GM23338 (cell line): ENCODE measurements at regions not wholly inside any gene's neighbourhood (a gene's known extent, or its start where the extent isn't known, plus 50 kb on each side); places are given as distances from the start of the nearest gene placed in this dataset.

Experiments used
- ATAC-seq: fragments of 200-7000 bp; cut with Tn5 transposase; 3 replicates; pipeline ENCODE4 v1.9.1; 2020
- DNase-seq: peaks from one replicate; pipeline ENCODE4 v3.0.0-alpha.2; 2015; ENCODE audit warnings: low spot score
- H2AFZ ChIP-seq: fragments of 200-600 bp; sonication (generic); 2 replicates; pipeline ENCODE4 v1.8.0; 2016; ENCODE audit warnings: antibody characterized with exemption, mild to moderate bottlenecking, moderate library complexity
- H3F3A ChIP-seq: fragments of 200-600 bp; sonication (generic); replicated peaks from 2 replicates; pipeline ENCODE4 v1.8.0; 2017; ENCODE audit warnings: antibody characterized with exemption, mixed run types, low read depth
- H3K27ac ChIP-seq: fragments of 200-600 bp; sonication (generic); 2 replicates; pipeline ENCODE4 v1.6.1; 2016; ENCODE audit warnings: low read depth
- H3K27me3 ChIP-seq: fragments of 200-600 bp; sonication (generic); 2 replicates; pipeline ENCODE4 v1.8.0; 2016; ENCODE audit warnings: mild to moderate bottlenecking, mixed run types, moderate library complexity; ENCODE audit not compliant: insufficient read depth
- H3K36me3 ChIP-seq: fragments of 200-600 bp; sonication (generic); 2 replicates; pipeline ENCODE4 v1.8.0; 2016; ENCODE audit warnings: mild to moderate bottlenecking; ENCODE audit not compliant: insufficient read depth
- H3K4me1 ChIP-seq: fragments of 200-600 bp; sonication (generic); 2 replicates; pipeline ENCODE4 v1.8.0; 2016; ENCODE audit warnings: mild to moderate bottlenecking, moderate library complexity; ENCODE audit not compliant: insufficient read depth
- H3K4me2 ChIP-seq: fragments of 200-600 bp; sonication (generic); 2 replicates; pipeline ENCODE4 v1.7.1; 2017; ENCODE audit warnings: mixed run types
- H3K4me3 ChIP-seq: fragments of 200-600 bp; sonication (generic); 2 replicates; pipeline ENCODE4 v1.6.1; 2016; ENCODE audit warnings: mixed run types
- H3K79me2 ChIP-seq: fragments of 200-600 bp; sonication (generic); replicated peaks from 2 replicates; pipeline ENCODE4 v1.8.0; 2017; ENCODE audit warnings: mild to moderate bottlenecking; ENCODE audit not compliant: insufficient read depth
- H3K9me2 ChIP-seq: fragments of 200-600 bp; sonication (generic); 2 replicates; pipeline ENCODE4 v1.8.0; 2017; ENCODE audit not compliant: insufficient read depth
- H4K20me1 ChIP-seq: fragments of 200-600 bp; sonication (generic); replicated peaks from 2 replicates; pipeline ENCODE4 v1.8.0; 2017; ENCODE audit warnings: mild to moderate bottlenecking; ENCODE audit not compliant: insufficient read depth
- H3K27ac Mint-ChIP-seq: 2 replicates; pipeline ENCODE4 v1.8.0; 2020; ENCODE audit warnings: inconsistent platforms, mild to moderate bottlenecking, moderate library complexity, mixed read lengths
- H3K27me3 Mint-ChIP-seq: 3 replicates; pipeline ENCODE4 v1.8.0; 2022; ENCODE audit warnings: low read depth, mild to moderate bottlenecking, moderate library complexity, mixed read lengths, inconsistent platforms; ENCODE audit not compliant: insufficient read depth, poor library complexity
- H3K36me3 Mint-ChIP-seq: 3 replicates; pipeline ENCODE4 v1.8.0; 2021; ENCODE audit warnings: low read depth, mild to moderate bottlenecking, inconsistent platforms, moderate library complexity, mixed read lengths
- H3K4me1 Mint-ChIP-seq: 3 replicates; pipeline ENCODE4 v1.8.0; 2020; ENCODE audit warnings: mild to moderate bottlenecking, inconsistent platforms, mixed read lengths
- H3K4me3 Mint-ChIP-seq: 3 replicates; pipeline ENCODE4 v1.8.0; 2021; ENCODE audit warnings: moderate library complexity, mild to moderate bottlenecking, inconsistent platforms, mixed read lengths
- H3K9me3 Mint-ChIP-seq: 3 replicates; pipeline ENCODE4 v1.8.0; 2020; ENCODE audit warnings: moderate library complexity, mild to moderate bottlenecking, inconsistent platforms, mixed read lengths
- CTCF ChIP-seq, 2 experiments: fragments of 200-600 bp in 1 of 2; sonication (generic) in 1 of 2; conservative IDR thresholded peaks; 2 replicates each; pipeline versions ENCODE4 v1.5.1 to v1.6.1; 2016 to 2017; ENCODE audit warnings: antibody characterized with exemption in 2 of 2, low read depth in 2 of 2, mild to moderate bottlenecking in 2 of 2, moderate library complexity in 1 of 2
- ETS1 ChIP-seq: IDR thresholded peaks from 2 replicates; pipeline ENCODE4 v1.6.1; 2016; ENCODE audit warnings: antibody characterized with exemption
- EZH2 ChIP-seq: fragments of 200-600 bp; sonication (generic); IDR thresholded peaks from one replicate; pipeline ENCODE4 v1.8.0; 2017; ENCODE audit warnings: antibody characterized with exemption, mild to moderate bottlenecking, low read depth; ENCODE audit not compliant: unreplicated experiment
- EZH2phosphoT487 ChIP-seq: fragments of 200-600 bp; sonication (generic); IDR thresholded peaks from one replicate; pipeline ENCODE4 v1.8.1; 2018; ENCODE audit warnings: antibody characterized with exemption; ENCODE audit not compliant: unreplicated experiment
- JUNB ChIP-seq: IDR thresholded peaks from one replicate; pipeline ENCODE4 v1.6.1; 2016; ENCODE audit warnings: antibody characterized with exemption; ENCODE audit not compliant: unreplicated experiment
- NANOG ChIP-seq: IDR thresholded peaks from 2 replicates; pipeline ENCODE4 v1.6.1; 2016; ENCODE audit warnings: antibody characterized with exemption, borderline replicate concordance
- POLR2AphosphoS5 ChIP-seq: IDR thresholded peaks from 2 replicates; pipeline ENCODE4 v1.6.1; 2016; ENCODE audit warnings: antibody characterized with exemption, low read depth
- REST ChIP-seq: IDR thresholded peaks from one replicate; pipeline ENCODE4 v1.6.1; 2018; ENCODE audit warnings: antibody characterized with exemption; ENCODE audit not compliant: unreplicated experiment
- STAT1 ChIP-seq: IDR thresholded peaks from one replicate; pipeline ENCODE4 v1.6.1; 2016; ENCODE audit warnings: antibody characterized with exemption; ENCODE audit not compliant: unreplicated experiment
- ZNF331 ChIP-seq: fragments of 250-450 bp; sonication (Bioruptor Pico); IDR thresholded peaks from 2 replicates; pipeline ENCODE4 v1.5.0; 2020; ENCODE audit warnings: low read depth, mild to moderate bottlenecking, moderate library complexity
- ZNF462 ChIP-seq: fragments of 250-450 bp; sonication (Bioruptor Pico); IDR thresholded peaks from 2 replicates; pipeline ENCODE4 v1.5.0; 2020; ENCODE audit warnings: mild to moderate bottlenecking, moderate library complexity

GRCh38 chr4:169848018-169848417 is 90.3 kb upstream of the HPF1 start (continued):
- TF ChIP-seq ETS1 (no peak), EZH2 (no peak), EZH2phosphoT487 (no peak), STAT1 (no peak), REST (no peak), CTCF (conservative IDR thresholded peaks at IDR 0.05; ENCODE audit: low read depth in 2 of 2) (no peak), NANOG (no peak), POLR2AphosphoS5 (no peak)

- ATAC-seq (no peak), DNase-seq (no peak)
- TF ChIP-seq ZNF462 (CRISPR knock-in tag) (no peak), ZNF331 (CRISPR knock-in tag) (no peak), POLR2AphosphoS5 (no peak), EZH2phosphoT487 (no peak), JUNB (no peak), CTCF (conservative IDR thresholded peaks at IDR 0.05; ENCODE audit: low read depth in 2 of 2) (no peak), STAT1 (no peak)
- Mint-ChIP-seq H3K4me1 (peaks cover 2% of the 10 kb centered on the region; the same call in 1 of the 3 replicates), H3K27me3 (no peaks in the 10 kb centered on the region), H3K4me3 (no peak overlapping the region), H3K27ac (no peak overlapping the region), H3K36me3 (no peaks in the 10 kb centered on the region), H3K9me3 (no peaks in the 10 kb centered on the region)
- no peak overlapping the region for H3K4me2 ChIP-seq
- no peak overlapping the region for H3K27ac ChIP-seq
- no peaks in the 10 kb centered on the region for H3F3A ChIP-seq
- no peaks in the 10 kb centered on the region for H3K79me2 ChIP-seq
- H3K4me3 ChIP-seq, result no peak overlapping the region
- H3K9me2 ChIP-seq, result no peaks in the 10 kb centered on the region
- no peaks in the 10 kb centered on the region for H3K27me3 ChIP-seq
- no peaks in the 10 kb centered on the region for H4K20me1 ChIP-seq
- H2AFZ ChIP-seq, result 0 out of 2 replicates have a peak overlapping the region, but pooled peaks have one; percentile 69
- H3K36me3 ChIP-seq, result no peaks in the 10 kb centered on the region
- no peaks in the 10 kb centered on the region for H3K4me1 ChIP-seq
Observed at GRCh38 chr4:169847171-169847570, 89.4 kb upstream of the HPF1 start.
